ENCODE measurements at regions not wholly inside any gene's neighbourhood (a gene's known extent, or its start where the extent isn't known, plus 50 kb on each side); places are given as distances from the start of the nearest gene placed in this dataset.

DNA sequence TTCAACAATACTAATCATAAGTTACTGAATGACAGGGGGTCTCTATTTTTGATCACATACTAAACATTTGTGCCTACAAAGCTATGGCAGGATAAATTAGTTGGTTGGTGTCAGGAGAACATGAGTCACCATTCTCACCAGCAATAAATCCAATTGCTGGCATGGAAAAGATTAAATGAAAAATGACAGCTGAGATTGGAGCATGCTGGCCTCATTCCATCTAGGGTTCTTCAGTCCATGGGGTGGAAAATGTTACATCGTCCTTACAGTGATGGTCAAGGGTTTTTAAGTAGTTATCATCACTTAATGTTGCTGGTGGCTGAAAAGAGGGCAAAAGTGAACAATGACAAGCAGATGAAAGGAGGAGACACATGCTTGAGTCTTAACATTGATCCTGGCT lies 180.1 kb upstream of the BCL6 start:
- peaks cover 26% of the 10 kb centered on the region for H3K9me3 Mint-ChIP-seq
- ATAC-seq (no peak), DNase-seq (ENCODE audit: low spot score) (no peak)
- H3K27me3 Mint-ChIP-seq (ENCODE audit: low read depth) = 0 out of 2 replicates have a peak, but pooled peaks cover 3% of the 10 kb centered on the region
- CTCF ChIA-PET = no interaction called here
- no peak overlapping the region for H3K27ac Mint-ChIP-seq
- POLR2A ChIA-PET = no interaction called here
- H3K4me3 Mint-ChIP-seq = no peak overlapping the region
- TF ChIP-seq GABPB1 (CRISPR knock-in tag; IDR thresholded peaks at IDR 0.05) (no peak), PRRX2 (CRISPR knock-in tag; IDR thresholded peaks at IDR 0.05) (no peak), CBFB (CRISPR knock-in tag; IDR thresholded peaks at IDR 0.05; ENCODE audit: low read depth) (no peak), ZNF232 (CRISPR knock-in tag; IDR thresholded peaks at IDR 0.05) (no peak), ZBTB21 (CRISPR knock-in tag; IDR thresholded peaks at IDR 0.05; ENCODE audit: borderline replicate concordance) (no peak)
- TF ChIP-seq, protein P1, sequence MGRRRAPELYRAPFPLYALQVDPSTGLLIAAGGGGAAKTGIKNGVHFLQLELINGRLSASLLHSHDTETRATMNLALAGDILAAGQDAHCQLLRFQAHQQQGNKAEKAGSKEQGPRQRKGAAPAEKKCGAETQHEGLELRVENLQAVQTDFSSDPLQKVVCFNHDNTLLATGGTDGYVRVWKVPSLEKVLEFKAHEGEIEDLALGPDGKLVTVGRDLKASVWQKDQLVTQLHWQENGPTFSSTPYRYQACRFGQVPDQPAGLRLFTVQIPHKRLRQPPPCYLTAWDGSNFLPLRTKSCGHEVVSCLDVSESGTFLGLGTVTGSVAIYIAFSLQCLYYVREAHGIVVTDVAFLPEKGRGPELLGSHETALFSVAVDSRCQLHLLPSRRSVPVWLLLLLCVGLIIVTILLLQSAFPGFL (CRISPR knock-in tag; IDR thresholded peaks at IDR 0.05; ENCODE audit: borderline replicate concordance) = no peak
- TF ChIP-seq, protein P2, sequence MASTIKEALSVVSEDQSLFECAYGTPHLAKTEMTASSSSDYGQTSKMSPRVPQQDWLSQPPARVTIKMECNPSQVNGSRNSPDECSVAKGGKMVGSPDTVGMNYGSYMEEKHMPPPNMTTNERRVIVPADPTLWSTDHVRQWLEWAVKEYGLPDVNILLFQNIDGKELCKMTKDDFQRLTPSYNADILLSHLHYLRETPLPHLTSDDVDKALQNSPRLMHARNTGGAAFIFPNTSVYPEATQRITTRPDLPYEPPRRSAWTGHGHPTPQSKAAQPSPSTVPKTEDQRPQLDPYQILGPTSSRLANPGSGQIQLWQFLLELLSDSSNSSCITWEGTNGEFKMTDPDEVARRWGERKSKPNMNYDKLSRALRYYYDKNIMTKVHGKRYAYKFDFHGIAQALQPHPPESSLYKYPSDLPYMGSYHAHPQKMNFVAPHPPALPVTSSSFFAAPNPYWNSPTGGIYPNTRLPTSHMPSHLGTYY (CRISPR knock-in tag; IDR thresholded peaks at IDR 0.05) = no peak
- peaks cover 26% of the 10 kb centered on the region for H3K36me3 Mint-ChIP-seq
- H3K4me1 Mint-ChIP-seq = peaks cover 6% of the 10 kb centered on the region; the same call in 1 of the 2 replicates

DNA sequence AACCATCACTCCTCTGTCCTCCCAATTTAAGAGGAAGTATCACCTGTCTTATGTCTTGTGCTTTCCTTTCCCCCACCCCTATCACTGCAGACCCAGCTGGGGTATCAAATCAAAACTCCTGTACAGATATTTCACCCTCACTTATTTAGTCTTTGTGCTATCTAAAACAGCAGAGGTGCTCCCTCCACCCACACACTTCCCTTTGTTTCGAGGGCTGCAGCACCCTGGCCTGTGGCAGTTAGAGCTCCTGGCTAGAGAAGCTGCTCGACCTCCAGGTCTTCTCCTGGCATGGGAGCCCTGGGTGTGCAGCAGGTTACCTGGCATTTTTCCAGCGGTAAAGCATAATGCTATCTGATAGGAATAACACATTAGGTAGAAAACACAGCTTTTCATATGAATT lies 181.4 kb upstream of the BCL6 start:
- H3K27me3 Mint-ChIP-seq (ENCODE audit: low read depth) = 0 out of 2 replicates have a peak, but pooled peaks cover 3% of the 10 kb centered on the region
- peaks cover 26% of the 10 kb centered on the region for H3K36me3 Mint-ChIP-seq
- POLR2A ChIA-PET = no interaction called here
- TF ChIP-seq, protein P3, sequence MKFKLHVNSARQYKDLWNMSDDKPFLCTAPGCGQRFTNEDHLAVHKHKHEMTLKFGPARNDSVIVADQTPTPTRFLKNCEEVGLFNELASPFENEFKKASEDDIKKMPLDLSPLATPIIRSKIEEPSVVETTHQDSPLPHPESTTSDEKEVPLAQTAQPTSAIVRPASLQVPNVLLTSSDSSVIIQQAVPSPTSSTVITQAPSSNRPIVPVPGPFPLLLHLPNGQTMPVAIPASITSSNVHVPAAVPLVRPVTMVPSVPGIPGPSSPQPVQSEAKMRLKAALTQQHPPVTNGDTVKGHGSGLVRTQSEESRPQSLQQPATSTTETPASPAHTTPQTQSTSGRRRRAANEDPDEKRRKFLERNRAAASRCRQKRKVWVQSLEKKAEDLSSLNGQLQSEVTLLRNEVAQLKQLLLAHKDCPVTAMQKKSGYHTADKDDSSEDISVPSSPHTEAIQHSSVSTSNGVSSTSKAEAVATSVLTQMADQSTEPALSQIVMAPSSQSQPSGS (CRISPR knock-in tag; IDR thresholded peaks at IDR 0.05; ENCODE audit: borderline replicate concordance, low read depth) = no peak
- no peak for TF ChIP-seq NFE2L1 (CRISPR knock-in tag; IDR thresholded peaks at IDR 0.05)
- TF ChIP-seq, protein P4, sequence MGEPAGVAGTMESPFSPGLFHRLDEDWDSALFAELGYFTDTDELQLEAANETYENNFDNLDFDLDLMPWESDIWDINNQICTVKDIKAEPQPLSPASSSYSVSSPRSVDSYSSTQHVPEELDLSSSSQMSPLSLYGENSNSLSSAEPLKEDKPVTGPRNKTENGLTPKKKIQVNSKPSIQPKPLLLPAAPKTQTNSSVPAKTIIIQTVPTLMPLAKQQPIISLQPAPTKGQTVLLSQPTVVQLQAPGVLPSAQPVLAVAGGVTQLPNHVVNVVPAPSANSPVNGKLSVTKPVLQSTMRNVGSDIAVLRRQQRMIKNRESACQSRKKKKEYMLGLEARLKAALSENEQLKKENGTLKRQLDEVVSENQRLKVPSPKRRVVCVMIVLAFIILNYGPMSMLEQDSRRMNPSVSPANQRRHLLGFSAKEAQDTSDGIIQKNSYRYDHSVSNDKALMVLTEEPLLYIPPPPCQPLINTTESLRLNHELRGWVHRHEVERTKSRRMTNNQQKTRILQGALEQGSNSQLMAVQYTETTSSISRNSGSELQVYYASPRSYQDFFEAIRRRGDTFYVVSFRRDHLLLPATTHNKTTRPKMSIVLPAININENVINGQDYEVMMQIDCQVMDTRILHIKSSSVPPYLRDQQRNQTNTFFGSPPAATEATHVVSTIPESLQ (CRISPR knock-in tag; IDR thresholded peaks at IDR 0.05) = no peak
- TF ChIP-seq, protein P1 (CRISPR knock-in tag; IDR thresholded peaks at IDR 0.05; ENCODE audit: borderline replicate concordance) = no peak
- no peak for TF ChIP-seq CBFB (CRISPR knock-in tag; IDR thresholded peaks at IDR 0.05; ENCODE audit: low read depth)
- TF ChIP-seq, protein P5, sequence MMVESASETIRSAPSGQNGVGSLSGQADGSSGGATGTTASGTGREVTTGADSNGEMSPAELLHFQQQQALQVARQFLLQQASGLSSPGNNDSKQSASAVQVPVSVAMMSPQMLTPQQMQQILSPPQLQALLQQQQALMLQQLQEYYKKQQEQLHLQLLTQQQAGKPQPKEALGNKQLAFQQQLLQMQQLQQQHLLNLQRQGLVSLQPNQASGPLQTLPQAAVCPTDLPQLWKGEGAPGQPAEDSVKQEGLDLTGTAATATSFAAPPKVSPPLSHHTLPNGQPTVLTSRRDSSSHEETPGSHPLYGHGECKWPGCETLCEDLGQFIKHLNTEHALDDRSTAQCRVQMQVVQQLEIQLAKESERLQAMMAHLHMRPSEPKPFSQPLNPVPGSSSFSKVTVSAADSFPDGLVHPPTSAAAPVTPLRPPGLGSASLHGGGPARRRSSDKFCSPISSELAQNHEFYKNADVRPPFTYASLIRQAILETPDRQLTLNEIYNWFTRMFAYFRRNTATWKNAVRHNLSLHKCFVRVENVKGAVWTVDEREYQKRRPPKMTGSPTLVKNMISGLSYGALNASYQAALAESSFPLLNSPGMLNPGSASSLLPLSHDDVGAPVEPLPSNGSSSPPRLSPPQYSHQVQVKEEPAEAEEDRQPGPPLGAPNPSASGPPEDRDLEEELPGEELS (CRISPR knock-in tag; IDR thresholded peaks at IDR 0.05) = no peak
- no peak for TF ChIP-seq ESRRA (CRISPR knock-in tag; IDR thresholded peaks at IDR 0.05; ENCODE audit: borderline replicate concordance)
- TF ChIP-seq FOXP1 (CRISPR knock-in tag; IDR thresholded peaks at IDR 0.05; ENCODE audit: borderline replicate concordance) = no peak
- no peak for TF ChIP-seq FOXK1 (CRISPR knock-in tag; IDR thresholded peaks at IDR 0.05)
- TF ChIP-seq SMAD3 (CRISPR knock-in tag; IDR thresholded peaks at IDR 0.05; ENCODE audit: borderline replicate concordance) = no peak
- no peak for TF ChIP-seq TCF7 (CRISPR knock-in tag; IDR thresholded peaks at IDR 0.05; ENCODE audit: low read depth)
- no peak for TF ChIP-seq JAZF1 (CRISPR knock-in tag; IDR thresholded peaks at IDR 0.05)
- H3K4me1 Mint-ChIP-seq = peaks cover 1% of the 10 kb centered on the region; the same call in 1 of the 2 replicates
- no peak for DNase-seq (ENCODE audit: low spot score)
- ATAC-seq = no peak
- no peak overlapping the region for H3K27ac Mint-ChIP-seq
- peaks cover 26% of the 10 kb centered on the region for H3K9me3 Mint-ChIP-seq
- no peak overlapping the region for H3K4me3 Mint-ChIP-seq
- CTCF ChIA-PET = no interaction called here

Measured in WTC11 (cell line).